GM04504 (cell line): ENCODE measurements at regions not wholly inside any gene's neighbourhood (a gene's known extent, or its start where the extent isn't known, plus 50 kb on each side); places are given as distances from the start of the nearest gene placed in this dataset.

Source experiments
- DNase-seq: peaks from one replicate; pipeline ENCODE4 v3.0.0-alpha.2; 2012; ENCODE audit warnings: low read depth

DNA sequence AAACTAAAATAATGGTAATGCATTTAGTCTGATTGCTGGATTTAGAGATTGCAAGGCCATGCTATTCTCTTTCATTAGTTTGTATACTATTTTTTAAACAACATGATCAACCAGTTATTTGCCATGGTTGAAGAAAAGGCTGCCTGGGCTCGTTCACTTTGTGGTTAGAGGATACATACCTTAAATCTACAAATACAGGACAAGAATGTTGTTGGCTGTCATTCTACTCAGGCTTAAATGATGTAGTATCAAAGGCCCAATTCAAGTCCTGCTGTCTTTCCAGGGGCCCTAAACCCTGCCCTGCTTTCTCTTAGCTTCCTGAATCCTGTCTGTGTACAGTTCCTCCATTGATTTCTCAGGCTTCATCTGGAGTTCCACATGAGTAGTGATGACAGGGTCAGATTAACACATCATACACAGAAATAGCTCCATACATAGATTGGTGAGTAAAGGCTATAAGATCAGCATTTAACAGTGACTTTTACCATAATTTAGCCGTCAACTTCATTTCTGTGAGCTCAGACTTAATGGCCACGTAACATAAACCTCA is 114.9 kb upstream of the GPRIN3 start:
- no peak for DNase-seq

DNA sequence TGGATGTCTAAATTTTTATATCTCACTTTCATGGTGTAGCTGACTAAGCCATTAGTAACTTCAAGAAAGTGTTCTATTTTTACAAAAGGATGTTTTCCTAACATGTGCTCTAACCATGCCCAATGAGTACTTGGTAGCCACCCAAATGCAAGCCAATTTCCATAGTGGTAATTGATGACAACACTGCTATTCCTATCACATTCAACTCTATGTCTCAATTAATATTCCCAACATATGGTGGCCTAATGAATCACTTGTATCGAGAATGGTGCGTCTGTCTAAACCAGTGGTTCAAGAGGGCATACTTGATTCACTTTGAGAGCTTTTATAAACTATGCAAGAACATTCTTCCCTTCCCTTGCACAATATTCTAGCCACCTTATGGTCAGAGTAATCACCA is 112.9 kb upstream of the GPRIN3 start:
- no peak for DNase-seq

DNA sequence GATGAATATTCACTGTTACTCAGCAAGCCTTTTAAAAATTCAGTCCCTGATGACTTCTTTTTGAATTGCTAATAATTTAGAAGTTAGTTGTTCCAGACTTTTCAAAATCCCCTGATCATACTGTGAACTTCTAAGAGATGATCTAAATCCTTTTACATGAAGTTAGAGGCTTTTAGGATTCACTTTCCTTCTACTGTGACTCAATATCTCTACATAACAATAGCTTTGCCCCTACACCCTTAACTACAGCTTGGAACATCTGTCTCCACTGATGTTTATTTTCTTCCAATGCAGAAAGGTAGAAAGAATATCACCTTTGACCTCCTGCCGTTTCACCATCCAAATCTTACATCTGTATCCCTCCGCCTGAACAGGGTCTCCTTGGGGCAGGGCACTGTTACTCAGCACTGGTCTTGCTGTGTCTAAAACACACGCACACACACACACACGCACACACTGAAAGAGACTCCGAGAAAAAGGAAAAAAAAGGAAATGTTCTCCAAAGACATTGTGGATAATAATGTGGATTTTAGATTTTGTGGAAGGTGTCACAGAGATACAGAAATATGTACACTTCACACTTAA is 111.6 kb upstream of the GPRIN3 start:
- DNase-seq, result no peak

DNA sequence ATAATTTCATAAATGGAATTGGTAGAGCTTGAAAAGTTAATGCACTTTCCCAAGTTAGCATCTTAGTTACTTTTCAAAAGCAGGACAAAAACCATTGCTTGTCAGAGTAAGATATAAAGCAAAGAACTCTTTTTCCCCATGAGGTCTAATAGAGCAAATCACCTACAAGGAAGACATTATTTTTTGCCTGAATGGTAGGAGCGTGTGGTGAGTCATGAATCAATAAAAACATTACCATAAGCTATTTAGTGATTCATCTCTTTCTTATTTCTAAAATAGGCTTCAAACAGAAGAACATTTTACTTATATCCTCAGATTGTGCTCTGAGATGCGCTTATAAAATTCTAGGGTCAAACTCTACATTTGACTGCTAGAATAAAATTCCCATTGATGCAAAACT is 109.4 kb upstream of the GPRIN3 start:
- no peak for DNase-seq

DNA sequence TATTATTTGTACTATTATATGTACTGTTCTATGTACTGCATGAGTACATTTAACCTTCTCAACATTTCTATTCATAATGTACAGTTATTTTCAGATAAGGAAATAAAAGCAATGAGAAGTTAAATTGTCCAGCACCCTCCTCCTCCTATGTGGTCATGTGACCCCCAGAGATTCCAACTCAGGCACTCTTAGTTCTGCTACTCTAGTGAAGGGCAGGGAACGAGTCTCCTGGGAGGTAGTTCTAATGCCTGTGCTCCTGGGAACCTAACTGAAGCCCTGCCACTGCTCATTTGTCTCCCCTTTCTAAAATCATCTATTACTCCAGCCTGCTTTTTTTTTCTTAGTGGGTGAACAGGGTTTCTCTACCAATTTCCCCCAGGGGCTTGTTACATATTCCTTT is 105.9 kb upstream of the GPRIN3 start:
- no peak for DNase-seq

DNA sequence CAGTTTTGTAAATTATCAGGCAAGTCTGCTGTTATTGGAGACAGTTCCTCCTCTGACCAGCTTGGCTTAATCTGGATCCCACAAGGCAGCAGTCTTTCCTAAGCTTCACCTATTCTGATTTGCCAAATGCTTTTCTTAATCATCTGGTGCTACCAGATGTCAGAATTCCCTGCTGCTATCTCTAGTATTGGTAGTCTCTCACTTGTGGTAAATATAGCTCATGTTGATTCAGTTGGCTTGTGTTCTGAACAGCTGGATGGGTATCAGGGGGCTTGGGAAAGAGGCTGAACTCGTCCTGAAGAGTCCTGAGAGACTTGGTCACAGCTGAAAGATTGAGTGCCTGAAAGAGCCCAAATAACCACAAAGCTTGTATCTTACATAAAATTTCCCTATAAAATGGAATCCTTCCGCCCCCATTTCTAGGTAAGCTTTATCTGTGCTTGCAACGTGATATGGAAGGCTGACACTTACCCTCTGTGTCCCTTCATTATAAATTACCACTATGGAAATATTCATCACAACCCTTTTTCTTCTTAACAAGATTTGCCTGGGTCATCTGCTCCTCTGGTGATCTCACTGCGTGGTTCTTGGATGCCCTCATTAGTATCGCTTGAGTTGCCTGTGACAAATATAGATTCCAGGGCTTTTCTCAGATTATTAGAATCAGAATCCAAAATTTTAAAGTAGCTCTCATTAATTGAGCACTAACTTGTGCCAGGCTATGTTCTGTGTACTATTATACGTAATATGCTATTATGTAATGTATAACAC is 104.1 kb upstream of the GPRIN3 start:
- no peak for DNase-seq

DNA sequence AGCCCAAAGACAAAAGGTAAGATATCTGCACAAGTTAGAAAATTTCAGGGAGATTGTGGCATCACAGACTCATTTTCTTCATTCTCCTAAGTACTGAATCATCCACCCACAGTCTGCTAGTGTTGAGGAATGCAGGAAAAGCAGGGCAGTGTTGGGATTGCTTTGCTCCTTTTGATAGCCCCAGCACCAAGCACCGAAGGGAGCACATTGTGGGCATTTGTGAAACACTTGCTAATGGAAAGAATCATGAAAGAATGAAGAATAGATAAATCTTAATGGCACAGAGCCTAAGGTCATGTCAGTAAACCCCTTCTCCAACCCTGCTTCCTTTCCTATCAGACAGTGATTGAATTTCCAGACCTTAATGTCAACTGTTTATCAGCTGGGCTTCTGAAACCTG is 103.1 kb upstream of the GPRIN3 start:
- no peak for DNase-seq

DNA sequence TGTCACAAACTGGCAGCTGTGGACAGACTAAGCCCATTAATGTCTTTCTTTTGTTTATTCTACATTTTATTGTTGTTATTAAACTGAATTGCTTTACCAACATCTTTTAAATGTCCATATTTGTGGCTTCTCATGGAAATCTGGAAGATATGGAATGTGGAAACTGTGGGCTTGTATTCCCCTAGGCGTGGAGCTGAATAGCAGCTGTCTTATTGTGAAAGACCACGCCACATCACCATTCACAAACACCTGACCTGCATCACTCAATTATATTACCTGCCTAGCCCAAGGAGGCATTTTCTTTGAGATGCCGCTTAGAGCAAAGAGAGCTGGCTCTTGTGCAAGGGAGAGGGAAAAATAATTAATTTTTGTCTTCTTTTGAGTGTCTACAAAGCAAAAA is 96.9 kb upstream of the GPRIN3 start:
- DNase-seq, result no peak

DNA sequence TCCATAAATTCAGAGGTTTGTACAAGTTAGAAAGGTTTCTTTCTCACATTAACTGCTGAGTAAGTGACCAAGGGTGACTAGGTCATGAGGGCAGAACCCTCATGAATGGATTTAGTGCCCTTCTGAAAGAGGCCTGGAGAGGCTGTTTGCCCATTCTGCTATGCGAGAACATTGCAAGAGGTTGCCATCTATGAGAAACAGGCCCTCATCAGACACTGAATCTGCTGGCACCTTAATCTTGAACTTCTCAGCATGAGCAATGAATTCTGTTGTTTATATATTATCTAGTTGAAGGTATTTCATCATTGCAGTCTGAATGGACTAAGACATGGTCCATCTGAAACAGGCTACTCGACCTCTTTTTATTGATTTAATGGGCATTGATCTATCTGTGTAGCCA is 96.2 kb upstream of the GPRIN3 start:
- DNase-seq, result no peak

DNA sequence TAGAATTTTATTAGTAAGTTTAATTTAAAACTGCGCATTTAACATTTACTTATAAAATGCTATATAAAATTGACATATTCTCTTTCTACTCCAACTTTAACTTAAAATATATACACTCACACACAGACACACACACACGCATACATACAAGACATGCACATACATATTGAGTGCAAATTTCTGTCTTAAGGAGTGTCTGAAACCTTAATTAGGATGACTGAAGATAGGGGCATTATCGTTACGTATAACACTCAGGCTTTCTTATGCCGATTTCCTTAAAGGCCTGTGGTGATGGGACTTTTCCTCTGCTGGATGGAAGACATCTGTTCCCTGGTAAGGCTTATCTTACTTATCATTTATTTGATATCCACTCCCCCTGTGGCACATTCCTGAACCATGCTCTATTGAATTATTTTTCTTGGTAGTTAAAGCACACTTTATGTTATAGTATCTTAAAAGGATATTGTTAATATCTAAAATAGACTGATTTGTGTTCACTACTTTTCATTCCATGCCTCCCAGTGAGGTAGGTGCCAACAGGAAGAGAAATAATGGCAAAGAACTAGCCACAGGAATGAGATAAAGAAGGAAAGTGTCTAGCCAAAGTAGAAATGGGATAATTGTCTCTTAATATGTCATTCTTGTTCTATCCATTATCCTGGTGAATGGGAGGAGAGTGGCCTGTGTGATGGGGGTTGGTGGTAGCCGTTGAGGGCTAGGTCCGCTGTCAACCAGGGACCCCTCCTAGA is 92.9 kb upstream of the GPRIN3 start:
- no peak for DNase-seq

DNA sequence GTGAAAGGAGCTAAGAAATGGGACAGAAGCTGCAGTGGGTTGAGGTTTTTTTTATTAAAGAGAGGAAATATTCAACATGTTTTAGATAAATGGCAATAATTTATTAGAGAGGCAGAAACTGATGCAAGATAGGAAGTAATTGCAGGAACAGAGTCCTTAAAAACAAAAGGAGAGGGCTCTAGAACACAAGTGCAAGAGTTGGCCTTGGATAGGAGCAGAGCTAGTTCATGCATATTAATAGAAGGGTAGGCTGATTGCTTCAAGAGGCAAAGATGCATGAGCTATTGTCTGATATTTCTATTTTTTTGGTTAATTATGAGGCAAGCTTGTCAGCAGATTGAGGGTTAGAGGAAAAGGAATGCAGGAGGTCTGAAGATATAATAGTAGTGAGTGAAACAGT is 91.0 kb upstream of the GPRIN3 start:
- no peak for DNase-seq

DNA sequence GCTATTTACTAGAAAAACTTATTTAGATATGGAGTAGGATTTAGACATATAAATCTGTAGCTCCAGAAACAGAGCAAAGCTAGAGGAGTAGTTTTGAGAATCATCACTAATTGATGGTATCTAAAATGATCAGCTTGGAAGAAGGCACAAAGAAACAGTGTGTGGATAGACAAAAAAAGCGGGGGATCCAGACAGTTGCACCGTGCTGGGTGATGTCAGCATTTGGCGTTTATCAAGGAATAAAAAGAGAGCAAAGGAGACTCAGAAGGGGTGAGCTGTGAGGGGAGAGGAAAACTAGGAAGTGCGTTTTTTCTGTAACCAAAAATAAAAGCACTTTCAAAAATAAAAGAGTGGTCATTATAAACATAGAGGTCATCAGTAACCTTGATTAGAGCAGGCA is 90.5 kb upstream of the GPRIN3 start:
- DNase-seq, result no peak

DNA sequence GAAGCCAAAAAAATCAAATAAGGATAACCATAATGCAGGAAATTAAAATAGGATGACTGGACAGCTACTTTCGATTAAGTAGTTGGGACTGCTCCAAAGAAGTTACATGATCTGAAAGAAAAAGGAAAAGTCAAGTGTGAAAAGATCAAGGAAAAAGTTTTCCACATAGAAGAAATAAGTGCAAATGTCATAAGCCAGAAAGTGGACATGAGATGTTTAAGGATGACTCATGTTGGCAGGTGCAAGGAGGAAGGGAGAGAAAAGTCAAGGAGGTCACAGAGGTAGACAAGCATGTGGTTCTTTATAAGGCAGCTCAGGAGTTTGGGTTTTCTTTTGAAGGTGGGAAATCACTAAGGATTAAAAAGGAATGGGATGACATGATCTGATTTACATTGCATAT is 89.8 kb upstream of the GPRIN3 start:
- DNase-seq, result no peak

DNA sequence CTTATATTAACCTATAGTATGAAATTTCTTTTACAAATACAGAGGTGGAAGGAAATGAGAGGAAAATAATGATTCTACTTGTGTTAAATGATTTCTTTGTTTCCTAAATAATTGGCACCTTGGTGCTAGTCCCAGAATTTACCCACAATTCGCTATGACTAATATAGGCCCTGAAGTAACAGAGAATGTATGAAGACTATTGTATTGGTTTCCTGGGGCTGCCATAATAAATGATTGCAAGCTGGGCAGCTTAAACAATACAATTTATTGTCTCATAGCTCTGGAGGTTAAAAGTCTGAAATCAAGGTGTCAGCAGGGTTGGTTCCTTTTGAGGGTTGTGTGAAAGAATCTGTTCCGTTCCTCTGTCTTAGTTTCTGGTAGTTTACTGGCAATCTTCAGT is 74.8 kb upstream of the GPRIN3 start:
- DNase-seq, result no peak

DNA sequence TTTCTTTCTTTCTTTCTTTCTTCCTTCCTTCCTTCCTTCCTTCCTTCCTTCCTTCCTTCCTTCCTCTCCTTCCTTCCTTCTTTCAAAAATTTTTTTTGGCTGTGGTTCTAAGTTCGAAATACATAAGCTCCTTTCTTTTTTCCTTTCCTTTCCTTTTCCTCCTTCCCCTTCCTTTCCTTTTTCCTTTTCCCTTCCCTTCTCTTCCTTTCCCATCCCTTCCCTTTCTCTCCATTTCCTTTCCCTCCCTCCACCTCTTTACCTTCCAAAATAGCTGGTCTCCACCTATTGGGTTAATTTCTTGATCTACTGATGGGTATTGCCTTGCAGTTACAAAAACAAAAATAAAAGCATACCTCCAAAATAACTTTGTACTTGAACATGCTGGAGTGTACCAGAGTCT is 73.4 kb upstream of the GPRIN3 start:
- no peak for DNase-seq

DNA sequence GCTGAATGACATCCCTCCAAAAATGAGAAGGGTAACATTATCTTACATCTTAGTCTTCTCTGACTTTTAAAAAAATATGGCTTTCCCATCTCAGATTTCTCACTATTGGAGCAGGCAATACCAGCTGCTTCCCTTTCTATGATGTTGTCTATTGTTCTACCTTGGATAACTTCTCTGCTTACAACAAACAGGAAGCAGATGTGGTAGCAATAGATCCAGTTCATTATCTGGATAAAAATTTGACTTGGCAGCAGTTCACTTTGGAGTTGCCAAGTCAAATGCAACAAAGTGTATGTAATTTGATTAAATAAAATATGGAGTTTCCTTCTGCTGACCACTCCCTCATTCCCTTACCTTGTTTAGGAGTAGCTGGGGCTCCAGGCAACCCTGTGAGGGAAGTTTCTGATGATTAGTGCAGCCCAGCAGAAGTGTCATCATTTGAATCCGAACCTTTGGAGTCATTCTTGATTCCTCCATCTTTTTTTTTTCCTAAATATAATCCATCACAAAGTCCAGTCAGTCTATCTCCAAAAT is 72.0 kb upstream of the GPRIN3 start:
- DNase-seq, result no peak

DNA sequence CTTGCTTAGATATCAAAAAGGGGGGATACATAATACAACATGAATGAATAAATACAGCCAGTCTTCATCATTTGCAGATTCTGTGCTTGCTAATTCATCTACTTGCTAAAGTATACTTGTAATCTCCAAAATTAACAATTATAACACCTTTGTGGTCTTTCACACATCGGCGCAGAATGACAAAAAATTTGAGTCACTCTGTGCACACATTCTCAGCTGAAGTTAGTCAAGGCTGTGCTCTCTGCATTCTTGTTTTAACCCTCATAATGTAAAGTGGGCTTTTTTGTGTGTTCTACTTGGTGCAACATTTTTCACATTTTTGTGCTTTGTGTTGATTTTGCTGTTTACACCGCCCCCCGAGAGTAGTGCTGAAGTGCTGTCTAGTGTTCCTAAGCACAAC is 65.8 kb upstream of the GPRIN3 start:
- no peak for DNase-seq

DNA sequence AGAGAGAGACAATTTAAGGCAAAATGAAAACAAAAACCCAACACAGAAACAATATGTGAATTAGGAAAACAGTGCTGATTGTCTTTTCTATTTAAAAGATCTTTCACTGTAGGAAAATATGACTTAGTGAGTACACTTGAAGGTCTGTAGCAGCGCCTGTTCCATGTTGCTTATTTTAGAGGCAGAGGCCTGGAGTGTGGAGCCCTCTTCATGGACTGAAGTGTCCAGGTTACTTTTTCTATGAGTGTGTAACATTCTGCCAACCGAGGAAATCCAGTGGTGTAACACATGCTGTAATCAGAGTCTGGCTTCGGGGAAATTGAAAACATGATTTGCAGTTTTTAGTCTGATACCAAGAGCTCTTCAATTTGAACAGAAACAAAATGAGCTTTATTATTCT is 64.0 kb upstream of the GPRIN3 start:
- DNase-seq, result no peak

DNA sequence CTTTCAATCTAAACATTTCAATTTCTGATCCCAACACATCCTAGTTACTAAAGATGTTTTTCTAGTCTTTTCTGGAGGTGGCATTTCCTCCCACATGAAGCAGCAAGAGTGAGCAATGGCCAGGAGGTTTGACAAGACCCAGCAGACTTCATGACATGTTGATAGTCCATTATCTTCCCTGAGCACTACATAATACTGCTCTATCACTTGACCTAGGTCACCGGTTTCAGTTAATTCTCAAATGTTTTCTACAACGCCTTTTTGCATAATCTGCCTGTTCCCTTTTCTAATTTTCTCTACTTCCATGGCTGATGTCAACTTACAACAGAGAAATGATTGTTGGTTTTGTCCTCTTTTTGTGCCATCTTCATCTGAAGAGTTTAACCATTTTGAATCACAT is 62.0 kb upstream of the GPRIN3 start:
- DNase-seq, result no peak

DNA sequence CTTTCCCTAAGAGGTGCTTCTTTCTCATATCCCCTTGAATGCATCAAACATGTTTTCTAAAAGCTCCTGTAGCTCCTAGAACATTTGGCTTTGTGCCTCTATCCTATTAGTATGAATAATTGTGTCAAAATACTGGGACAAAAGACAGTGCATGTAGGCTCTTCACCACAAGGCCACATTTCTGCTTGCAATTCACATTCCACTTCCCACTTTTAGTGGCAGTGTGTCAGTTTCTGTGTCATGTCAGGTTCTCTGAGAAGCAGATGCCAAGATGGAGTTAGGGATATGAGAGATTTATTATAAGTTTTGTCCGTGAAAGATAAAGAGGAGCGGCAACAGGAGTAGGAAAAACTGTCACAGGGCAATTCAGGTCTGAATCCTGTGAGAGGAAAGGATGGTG is 61.3 kb upstream of the GPRIN3 start:
- no peak for DNase-seq

DNA sequence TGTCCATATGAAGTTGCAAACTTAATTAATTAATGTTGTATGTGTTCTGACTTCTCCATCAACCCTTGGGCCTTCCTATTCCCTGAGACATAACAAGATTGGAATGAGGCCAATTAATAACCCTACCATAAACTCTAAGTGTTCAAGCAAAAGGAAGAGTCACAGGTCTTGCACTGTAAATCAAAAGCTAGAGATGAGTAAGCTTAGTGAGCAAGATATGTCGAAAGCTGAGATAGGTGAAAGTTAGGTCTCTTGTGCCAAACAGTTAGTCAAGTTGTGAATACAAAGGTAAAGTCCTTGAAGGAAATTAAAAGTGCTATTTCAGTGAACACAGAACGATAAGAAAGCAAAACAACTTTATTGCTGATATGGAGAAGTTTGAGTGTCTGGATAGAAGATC is 58.2 kb upstream of the GPRIN3 start:
- DNase-seq, result no peak

DNA sequence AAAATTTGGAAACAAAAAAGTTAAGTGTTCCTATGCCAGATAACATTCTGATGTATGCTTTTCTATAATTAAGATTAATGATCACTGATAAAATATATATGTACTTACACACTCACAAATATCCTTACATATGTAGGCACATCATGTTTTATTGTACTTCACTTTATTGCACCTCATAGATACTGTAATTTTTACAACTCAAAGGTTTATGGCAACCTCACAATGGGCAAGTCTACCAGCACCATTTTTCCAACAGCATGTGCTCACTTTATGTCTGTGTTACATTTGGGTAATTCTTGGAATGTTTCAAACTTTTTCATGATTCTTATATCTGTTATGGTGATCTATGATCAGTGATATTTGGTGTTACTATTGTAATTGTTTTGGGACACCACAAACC is 57.8 kb upstream of the GPRIN3 start:
- no peak for DNase-seq

DNA sequence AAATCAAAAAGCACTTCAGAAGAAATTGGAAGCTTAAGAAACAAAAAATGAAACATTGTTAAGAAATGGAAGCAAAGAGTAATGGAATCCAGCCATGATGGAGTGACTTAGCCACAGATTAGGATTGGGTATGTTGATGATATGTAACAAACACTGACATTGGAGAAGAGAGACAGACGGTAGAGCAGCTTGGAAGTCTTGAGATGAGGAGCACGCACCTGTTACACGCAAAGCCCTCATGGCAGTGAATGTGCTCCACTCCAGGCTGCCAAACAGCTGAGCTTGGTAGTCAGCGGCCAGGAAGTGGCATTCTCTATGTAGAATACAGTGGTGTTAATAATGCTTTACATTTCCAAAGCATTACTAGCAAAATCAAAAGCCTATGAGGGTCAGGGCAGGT is 56.9 kb upstream of the GPRIN3 start:
- DNase-seq, result no peak
